ENCODE measurements at regions not wholly inside any gene's neighbourhood (a gene's known extent, or its start where the extent isn't known, plus 50 kb on each side); places are given as distances from the start of the nearest gene placed in this dataset.

DNA sequence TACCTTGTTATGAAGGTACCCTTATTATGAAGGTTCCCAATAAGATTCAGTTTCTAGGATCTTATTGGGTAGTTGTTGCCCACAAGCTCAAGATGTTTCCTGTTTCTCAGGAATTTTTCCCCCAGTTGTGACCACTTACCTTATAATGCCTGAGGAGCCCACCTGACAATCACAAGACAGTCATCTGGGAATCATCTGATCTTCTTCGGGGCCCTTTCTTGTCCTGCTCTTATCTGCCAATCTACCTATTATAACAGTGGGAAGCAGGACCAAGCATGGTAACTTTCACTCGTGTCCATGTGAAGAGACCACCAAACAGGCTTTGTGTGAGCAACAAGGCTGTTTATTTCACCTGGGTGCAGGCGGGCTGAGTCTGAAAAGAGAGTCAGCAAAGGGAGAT, 825.5 kb downstream of the BCL11B start:
- no peak for DNase-seq

DNA sequence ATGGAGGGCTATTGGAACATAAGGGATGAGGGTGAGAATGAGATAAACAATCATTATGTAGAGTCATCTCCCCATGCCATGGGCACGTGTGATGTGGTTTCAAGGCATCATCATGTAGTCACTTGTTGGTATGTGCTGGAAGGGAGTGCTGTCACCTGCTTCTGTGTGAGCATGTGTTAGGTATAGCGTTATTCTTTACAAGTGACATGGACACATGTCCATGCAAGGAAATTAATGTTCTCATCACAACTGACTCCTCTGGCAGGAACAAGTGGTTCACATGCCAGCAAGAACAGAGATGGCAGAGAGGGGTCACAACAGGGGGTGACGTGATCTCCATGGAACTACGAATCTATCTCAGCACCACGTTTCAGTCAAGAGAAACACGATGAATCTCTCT, 815.8 kb downstream of the BCL11B start:
- DNase-seq = no peak

DNA sequence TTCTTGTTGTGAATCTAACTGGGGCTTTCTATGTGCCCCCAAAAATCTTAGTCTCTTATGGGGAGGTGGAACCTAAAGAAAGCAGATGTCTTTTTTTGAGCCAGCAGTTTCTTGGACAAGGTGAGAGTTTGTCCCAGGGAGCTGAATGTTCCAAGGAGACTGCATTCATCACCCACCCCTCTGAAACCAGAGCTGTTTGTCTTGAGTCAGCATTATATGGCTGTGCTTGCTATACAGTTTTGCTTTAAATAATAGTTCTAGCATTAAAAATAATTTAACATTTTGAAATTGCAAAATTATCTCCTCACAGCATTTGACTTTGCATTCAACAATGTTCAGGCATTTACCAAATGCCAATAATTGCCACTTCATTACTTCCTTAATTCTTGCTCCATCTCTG, 813.3 kb downstream of the BCL11B start:
- no peak for DNase-seq

DNA sequence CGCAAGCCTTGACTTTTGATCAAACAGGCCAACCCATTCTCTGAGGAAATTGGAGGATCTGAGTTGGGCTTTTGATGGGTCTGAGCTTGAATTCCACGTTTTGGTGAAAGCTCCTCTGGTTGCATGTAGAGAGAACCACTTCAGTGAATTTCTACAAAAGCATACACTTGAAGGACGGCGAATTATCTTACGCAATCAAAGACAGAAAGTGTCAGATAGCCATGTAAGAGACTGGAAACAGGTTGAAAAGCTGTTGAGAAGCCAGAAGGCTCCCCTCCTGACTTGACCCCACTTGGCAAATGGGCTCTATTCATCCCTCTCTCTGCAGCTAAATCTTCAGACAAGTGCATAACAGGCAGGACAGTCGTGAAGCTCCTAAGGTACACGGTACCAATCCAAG, 809.1 kb downstream of the BCL11B start:
- DNase-seq = no peak

DNA sequence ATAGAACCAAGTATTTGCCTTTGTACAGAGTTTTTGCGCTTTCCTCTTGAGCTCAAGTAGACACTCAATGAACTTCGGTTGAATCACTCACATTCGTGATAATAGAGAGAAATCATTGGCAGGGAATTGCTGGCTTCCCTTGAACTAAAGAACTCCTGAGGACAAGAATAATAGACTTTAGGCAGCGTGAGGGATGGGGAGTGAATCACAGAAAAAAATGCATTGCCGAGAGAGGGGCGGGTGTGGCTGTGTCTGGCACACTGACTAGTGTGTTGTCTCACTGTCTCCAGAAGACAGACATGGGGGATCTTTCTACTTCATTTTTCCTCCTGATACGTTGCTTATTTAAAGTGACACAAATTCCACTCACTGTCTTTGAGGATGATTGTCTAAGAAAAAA, 805.2 kb downstream of the BCL11B start:
- DNase-seq = no peak

DNA sequence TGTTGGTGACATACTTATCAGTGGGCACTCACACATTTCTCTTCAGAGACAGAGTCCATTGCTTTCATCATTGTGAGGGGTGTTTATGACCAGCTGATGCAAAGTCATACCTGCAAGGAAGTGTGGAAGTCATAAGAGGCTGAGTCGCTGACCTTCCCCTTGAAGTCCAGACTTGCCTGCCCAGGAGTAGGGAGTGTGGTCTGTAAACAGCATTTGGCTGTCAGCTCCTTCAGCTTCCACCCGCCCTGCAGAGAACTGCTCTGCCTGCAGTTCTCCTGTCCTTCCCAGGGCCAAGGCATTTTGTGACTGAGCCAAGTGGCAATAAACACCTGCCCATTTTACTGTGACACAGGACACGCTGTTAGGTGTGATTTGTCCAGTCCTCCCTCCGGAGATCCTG, 801.3 kb downstream of the BCL11B start:
- no peak for DNase-seq

DNA sequence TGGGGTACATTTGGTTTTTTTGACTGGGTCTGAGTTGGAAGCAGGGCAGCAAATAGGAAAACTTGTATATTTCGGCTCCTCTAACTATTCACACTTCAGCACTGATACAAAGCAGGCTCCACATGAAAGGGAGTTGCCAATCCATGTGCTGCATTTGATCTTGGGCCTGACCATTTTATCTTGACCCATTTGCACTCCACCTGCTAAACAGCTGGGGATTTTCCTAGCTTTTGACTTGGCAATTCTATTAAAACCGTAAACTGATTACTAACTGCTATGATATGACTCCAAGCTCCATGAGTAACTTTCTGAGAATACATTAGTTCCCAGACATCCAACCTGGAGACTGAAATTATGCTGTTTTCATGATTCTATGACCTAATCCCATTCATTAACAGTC, 797.1 kb downstream of the BCL11B start:
- no peak for DNase-seq

DNA sequence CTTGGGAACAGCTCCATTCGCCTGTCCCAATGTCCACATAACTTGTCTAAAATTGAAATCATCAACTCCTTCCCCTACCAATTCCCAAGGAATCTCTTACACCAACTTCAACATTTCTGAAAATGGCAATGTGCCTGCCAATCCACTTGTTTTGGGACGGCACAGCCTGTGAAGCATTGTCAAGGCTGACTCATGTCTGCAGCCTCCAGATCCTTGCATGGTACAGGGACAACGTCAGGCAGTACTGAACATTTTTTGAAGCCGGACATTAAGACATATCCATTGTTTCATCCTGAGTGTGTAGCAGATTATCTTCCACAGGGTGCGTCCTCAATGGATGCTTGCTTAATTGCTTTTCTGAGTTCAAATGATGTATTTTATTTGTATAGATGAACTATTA, 794.1 kb downstream of the BCL11B start:
- no peak for DNase-seq

DNA sequence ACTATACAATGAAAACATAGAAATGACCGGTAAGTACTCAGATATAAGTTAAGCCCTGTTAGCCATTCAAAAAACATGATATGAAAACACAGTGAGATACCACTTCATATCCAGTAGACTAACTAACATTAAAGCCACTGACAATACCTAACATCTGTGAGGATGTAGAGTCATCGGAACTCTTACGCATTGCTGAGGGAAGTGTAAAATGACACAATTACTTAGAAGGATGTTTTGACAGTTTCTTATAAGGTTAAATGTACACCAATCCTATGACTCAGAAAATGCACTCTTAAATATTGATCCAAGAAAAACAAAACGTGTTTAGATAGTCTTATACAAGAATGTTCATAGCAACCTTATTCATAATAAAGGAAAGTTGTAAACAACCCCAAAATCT, 782.9 kb downstream of the BCL11B start:
- DNase-seq = no peak

DNA sequence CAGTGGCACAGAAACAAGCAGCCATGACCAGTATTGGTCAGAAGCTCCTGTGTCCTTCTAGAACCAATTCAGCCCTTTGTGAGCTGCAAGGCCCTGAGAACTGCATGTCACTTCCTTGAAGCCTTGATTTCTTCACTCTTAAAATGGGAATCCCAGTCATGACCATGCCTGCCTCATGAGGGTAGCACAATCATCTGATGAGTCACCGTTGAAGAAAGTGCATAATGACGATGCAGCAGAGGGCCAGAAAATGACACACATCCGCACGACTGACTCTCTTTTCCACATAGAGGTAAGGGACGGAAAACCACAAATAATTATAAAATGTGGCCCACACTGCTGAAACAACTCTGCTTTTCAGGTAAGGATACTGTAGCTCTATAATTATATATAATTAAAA, 777.4 kb downstream of the BCL11B start:
- DNase-seq = no peak

DNA sequence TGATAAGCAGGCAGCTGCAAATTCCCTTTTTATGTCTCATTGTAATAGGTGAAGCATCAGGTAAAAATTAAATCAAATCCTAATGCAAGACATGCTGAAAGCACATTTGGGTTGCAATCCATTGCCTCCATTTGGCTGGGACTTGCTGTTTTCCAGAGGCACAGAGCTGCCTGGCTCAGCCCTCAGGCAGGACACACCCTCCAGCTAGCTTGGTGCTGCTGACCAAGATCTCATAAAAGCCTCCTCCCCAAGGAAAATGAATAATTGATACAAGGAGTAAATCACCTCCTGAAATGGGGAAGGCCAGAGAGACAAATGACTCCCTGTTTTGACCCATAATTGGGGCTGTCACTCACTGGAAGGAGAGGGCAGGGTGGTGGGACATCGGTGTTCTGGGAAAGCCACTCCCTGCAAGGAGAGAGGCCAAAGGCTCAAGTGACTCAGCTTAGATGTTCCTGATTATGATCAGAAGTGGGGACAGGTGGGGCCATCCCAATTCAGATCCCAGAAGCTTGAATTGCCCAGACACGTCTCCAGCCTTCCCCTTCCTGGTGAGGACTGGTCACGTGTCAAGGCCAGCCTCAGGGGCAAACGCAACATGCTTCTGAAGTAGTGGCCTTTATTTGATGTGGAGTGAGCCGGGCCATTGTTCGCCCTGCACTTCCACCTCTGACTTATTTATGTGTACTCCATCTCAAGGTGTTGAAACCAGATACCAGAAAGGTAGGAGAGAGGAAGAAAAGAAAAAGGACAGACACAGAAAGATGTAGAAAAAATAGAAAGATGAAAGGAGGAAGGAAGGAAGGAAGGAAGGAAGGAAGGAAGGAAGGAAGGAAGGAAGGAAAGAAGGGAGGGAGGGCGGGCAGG, 773.7 kb downstream of the BCL11B start:
- DNase-seq = no peak

DNA sequence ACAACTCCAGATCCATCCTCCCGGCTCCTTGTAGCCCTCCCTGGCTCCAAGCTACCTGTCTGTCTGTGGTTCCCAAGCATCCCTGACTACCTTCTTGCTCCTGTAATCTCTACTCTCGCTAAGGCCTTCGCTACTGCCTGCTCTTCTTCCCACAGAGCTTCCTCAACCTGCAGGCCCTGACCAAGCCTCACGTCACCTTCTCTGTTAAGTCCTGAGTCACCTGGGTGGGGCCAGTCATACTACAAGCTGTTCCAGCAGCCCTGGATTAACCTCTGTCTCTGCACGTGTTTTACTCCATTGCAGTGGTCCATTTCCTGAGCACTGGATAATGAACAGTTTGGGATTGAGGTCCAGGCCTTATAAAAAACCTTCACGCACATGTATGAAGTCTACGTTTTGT, 770.7 kb downstream of the BCL11B start:
- no peak for DNase-seq

DNA sequence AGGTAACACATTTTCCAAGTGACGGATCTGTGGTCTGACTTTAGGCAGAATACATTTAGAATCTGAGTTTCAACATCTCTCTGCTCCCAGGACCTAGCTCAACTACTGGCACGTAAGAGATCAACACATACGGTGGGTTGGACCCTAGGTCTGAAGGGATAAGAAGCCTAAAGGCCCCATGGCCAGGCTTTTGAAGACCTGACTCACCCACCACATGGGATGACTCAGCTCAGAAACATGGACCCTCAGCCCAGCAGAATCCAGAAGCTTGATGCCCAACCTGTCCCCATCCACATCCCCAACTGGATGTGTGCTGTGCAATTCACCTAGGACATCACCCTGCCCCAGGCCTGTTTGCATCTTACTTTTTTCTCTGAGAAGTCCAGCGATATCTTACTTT, 770.2 kb downstream of the BCL11B start:
- DNase-seq = no peak

DNA sequence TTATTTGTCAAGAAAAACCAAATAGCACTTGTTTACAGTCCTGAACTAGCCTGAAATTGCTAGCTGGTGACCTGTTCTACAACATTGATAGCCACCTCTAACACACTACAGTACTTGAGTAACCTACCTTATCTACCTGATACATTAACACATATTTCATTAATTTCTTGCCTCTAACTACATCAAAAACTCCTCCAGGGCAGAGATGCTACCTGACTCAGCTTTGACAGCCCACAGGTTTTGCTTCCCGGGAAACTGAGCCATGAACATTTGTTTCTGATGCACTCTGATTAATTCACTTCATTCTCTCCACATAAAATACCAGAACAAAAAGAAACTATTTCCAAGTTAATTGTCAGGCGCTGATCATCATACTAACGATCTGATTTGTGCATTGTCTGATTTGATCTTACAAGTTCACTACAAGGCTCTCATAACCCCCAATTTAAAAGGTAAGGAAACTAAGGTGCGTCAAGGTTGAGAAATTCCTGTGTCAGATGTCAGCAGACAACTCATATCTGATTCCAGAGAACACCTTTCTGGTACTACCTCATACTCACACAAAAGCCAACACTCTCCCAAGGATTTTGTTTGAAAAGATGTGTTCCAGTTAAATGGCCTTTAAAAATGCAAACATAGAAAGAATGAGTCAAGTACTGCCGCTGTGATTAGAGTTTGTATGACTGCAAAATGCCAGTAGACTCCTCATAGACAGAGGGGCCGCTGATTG, 768.7 kb downstream of the BCL11B start:
- DNase-seq = no peak

DNA sequence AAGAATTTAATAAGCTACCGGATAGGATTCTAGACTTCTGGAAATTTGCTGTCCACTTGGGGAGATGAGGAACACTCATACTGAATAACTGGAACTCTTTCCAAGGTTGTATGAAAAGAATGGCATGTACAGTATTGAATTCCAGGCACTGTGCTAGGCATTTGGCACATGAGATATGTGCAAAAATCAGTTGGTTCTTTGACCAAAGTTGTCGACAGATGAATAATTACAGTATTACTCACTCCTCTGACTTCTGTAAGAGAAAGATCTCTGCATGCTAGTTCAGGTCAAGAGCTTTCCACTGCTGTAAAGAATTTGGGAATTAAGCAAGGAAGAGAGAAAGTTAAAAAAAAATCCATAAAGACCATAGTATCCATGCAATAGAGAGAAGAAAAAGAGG, 764.7 kb downstream of the BCL11B start:
- DNase-seq = no peak

DNA sequence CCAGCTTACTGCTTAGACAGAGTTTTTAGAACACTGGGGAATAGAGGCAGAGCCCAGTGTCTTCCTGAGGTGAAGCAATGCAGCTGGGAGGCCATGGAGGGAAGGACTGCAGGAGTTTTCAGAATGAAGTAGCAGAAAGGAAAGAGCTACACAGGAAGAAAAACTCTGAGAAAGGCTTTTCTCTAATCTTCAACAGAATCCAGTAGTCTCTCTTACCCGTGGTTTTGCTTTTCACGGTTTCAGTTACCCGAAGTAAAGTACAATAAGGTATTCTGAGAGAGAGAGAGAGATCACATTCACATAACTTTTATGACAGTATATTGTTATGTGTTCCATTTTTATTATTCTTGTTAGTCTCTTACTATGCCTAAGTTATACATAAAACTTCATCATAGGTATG, 761.6 kb downstream of the BCL11B start:
- no peak for DNase-seq

DNA sequence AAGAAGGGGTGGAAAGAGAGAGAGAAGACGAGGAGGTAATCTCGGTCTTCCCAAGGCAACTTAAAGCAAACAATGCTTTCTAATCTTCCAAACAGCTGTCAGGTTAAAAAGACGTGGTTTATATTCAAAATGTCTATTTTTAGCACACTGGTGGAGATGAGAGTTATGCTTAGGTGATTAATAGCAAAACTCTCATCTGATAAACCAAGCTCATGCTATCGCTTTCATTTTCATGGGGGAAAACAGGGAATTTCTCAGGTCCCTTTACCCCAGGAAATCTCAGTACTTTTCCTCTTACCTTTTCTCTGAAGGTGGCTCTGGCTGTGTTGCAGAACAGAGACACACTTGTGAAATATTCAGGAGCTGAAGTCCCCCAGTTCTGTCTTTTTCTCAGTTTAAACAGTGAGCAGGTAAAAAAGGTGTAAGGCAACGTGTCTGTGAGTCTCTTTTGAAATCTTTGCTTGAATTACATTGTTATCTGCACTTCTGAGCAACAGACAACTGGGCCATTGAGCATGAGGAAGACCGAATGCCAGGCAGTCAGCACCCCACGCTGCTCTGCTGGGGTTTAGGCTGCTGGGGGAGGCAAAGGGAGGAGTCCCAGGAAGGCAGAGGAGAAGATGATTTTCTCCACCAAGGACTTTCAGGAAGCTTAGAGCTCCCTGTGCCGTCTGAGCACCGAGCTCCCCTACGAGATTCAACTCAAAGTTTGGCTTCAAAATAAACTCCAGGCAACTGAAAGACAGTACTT, 759.3 kb downstream of the BCL11B start:
- DNase-seq = no peak

DNA sequence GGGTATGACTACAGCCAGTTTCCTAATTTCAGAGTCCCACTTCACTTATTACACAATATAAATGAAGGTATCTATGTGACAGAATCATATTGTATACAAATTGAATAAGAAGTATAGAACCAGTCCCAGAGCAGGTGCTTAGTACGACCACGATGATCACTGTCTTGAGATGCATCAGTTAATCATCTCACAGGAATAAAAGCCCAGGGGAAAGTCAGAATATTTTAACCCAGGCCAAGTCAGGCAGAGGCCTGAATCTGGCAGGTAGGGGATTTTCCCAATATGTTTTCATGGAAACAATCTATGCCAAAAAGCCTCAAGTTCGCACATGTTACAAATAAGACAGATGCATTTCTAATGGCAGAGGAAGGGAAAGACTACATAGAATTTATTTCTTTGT, 758.4 kb downstream of the BCL11B start:
- no peak for DNase-seq

DNA sequence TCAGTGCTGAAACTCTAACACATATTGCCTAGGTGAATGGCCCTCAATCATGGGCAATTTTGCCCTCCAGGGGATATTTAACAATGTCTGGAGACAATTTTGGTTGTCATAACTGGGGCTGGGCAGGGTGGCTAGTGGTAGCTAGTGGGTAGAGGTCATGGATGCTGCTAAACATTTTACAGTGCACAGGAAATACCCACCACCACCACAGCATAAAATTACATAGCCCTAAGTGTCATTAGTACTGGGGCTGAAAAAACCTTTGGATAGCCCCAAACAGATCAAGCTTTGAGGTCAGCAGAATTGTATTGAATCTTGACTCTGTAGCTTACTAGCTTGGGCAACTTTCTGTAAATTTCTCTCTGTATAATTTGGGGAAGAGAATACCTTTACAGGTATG, 758.0 kb downstream of the BCL11B start:
- no peak for DNase-seq

DNA sequence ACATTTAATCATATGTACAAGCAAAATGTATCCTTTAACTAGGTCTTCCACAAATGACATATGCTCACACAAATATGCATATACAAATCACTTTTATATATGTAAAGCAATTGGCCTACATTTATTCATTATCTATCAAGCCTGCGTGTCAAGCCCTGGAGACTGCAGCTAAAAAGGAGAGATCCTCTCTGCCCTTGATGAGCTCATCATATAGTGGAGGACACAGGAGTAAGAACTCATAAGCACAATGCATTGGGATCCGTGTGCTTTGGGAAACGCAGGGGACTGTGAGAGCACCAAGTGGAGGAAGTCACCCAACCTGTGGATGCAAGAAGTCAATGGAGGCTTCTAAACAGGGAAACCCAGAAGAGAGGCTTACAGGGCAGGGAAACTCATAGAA, 735.7 kb downstream of the BCL11B start:
- no peak for DNase-seq

DNA sequence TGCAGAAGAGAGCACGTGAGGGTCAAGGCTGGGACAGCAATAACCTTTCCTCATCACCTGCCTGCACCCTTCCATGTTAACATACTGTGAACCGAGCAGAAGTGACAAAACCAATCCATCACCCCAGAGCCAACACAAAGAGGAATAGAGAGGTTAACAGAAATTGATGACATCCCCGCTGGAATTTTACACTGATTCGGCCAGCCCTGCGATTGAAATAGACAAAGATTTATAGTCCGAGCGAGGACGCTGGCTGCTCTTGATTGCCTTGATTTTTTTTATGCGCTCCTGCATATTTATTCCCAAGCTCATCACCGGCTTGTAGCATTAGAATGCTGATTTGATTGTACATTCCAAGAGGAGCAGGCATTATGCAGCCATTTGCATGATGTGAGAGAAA, 729.7 kb downstream of the BCL11B start:
- DNase-seq = no peak

DNA sequence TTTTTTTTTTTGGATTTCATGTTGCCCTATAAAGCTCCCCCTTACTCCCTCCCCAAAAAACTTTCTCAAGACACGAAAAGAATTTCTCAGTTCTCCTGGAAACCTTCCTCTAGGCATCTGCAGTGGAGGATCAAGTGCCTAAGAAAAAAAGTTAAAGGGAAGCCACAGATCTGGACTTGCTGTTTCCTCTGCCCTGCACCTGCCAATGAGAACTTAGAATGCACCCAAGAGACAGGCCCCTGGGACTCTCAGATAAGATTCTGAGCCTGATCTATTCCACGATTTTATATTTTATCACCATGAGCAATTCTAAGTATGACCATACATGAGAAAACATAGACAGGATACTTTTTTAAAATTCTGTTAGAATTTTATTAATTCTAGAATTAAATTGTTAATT, 728.9 kb downstream of the BCL11B start:
- no peak for DNase-seq

DNA sequence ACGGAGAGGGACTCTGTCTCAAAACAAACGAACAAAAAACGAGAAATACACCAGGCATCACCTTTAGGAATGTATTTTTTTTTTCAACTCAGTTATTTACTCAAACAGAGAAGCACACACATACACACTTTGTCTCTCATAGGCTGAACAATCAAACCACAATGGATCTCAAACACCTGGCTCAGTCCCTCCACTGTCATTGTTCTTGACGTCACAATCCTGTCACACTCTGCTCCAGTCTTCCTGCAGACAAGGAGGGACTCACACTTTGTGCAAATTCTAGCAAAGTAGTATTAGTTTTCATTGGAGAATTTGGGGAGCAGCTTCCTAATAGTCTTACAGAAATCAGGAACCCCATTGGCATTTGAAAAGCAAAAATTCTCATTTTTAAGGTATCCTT, 727.8 kb downstream of the BCL11B start:
- DNase-seq = no peak

DNA sequence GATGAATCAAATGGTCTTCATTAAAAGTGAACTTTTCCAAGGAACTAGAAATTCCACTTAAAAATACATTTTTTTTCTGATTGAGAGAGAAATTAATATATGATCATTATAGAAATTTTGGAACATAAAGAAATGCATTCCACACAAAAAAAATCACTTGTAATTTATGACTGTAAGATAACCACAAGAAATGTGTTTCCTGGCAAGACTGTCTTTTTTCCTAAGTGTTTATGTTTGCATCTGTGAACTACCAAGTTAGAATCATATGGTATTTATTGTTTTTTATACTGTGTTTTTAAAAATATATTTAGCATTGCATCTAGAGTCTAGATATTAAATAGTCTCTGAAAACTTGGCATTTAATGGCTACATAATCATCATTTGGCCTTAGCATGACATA, 726.8 kb downstream of the BCL11B start:
- DNase-seq = no peak
